Activated CD4-positive, alpha-beta T cell treated with anti-CD3 and anti-CD28 coated beads, Interleukin-2, amount 50 U/mL, for 24 hours (primary cell): ENCODE measurements at regions not wholly inside any gene's neighbourhood (a gene's known extent, or its start where the extent isn't known, plus 50 kb on each side); places are given as distances from the start of the nearest gene placed in this dataset.

ENCODE experiments used
- DNase-seq, 2 donors: peaks; one replicate each; pipeline ENCODE4 v3.0.0-alpha.2; 2020; ENCODE audit warnings: low read depth in 1 of 2, low spot score in 1 of 2

GRCh38 chr16:51629576-51629975 lies 478.5 kb upstream of the SALL1 start:
- no peak for DNase-seq

- DNase-seq, result no peak
Measured at GRCh38 chr16:51624080-51624775, 473.2 kb upstream of the SALL1 start.

DNA sequence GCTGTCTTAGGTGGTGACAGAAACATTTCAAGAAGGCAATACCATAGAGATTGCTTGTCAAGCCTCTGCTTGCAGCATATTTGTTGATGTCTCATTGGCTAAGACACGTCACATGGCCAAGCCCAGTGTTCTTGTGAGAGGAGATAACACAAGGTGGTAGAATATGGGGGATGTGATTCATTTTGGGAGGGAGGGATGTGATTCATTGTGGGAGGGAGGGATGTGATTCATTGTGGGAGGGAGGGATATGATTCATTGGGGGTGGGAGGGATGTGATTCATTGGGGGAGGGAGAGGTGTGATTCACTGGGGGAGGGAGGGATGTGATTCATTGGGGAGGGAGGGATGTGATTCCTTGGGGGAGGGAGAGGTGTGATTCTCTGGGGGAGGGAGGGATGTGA lies 470.5 kb upstream of the SALL1 start:
- DNase-seq, result no peak

GRCh38 chr16:51615141-51615540 lies 464.1 kb upstream of the SALL1 start:
- DNase-seq, result no peak

GRCh38 chr16:51607201-51607651 lies 456.2 kb upstream of the SALL1 start:
- no peak for DNase-seq

DNA sequence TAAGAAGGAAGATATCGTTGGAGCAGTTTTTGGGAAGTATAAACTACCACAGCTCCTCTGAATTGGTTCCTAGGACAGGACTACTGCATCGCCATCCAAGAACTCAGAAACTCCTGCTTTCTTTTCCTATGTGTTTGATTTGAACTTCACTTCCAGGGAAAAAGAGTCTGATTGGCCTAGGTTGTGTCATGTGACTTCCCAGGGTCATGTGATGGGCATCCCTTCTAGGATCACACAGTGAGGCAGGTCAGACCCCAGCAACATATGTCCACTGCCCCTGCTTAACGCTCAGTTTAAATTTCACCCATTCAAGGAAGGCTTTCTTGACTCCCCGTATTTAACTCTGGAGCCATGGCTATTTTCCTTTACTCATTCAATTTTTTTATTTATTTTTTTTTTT lies 445.2 kb upstream of the SALL1 start:
- DNase-seq, result no peak

- no peak for DNase-seq
Measured at GRCh38 chr16:51592535-51593300, 441.6 kb upstream of the SALL1 start.

DNA sequence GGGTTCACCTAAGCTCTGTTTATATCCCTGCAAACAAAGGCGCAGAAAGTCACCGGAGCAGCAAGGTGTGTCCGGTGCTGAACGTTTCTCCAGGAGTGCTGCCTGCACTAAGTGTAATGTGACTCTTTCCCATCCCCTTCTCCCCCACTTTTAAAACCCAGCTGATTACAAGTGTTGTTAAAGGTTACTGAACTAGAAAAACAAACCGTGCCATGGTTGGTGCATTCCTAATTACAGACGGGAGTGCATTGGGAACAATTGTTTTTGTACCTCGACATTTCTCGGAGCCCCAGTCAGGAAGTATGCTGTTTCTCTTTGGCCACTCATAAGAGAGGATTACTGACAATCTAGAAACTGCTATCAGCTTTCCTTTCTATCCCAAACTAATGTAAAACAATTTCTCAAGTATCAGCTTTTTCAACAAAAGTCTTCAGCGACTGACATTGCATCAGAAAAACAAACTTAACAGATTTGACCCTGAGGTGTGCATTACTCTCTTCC lies 441.0 kb upstream of the SALL1 start:
- DNase-seq, result no peak

- DNase-seq, result no peak
Measured at GRCh38 chr16:51591480-51591879, 440.4 kb upstream of the SALL1 start.

- DNase-seq, result no peak
Measured at GRCh38 chr16:51579652-51580360, 428.7 kb upstream of the SALL1 start.

DNA sequence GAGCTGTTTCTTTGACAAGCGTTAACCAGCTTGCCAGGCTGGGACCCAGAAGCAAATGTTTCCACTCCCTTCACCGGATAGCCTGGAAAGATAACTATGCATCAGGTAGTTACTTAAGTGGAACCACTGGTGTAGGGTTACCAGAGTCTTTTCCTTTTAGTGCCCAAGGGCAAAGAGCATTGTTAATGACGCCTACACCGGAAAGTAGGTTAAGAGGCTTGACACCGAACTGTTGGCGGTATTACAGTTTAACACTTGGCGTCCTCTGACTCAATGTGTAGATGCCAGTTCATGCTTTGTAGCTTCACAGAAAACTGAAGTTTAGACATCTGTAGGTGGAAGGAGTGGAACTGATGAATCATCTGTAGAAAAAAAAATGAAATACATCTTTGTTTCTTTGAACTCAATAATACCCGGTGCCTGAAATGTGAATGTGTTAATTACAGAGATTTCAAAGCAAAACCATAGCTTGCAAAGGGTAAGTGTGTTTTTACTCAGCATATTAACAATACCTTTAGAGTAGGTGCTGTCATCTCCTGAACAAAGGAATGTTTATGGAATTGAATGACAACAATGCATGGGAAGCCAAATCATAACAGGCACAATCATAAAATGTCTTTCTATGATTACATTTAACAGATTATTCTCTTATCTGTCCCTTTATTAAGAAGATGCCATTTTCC lies 426.7 kb upstream of the SALL1 start:
- no peak for DNase-seq

DNA sequence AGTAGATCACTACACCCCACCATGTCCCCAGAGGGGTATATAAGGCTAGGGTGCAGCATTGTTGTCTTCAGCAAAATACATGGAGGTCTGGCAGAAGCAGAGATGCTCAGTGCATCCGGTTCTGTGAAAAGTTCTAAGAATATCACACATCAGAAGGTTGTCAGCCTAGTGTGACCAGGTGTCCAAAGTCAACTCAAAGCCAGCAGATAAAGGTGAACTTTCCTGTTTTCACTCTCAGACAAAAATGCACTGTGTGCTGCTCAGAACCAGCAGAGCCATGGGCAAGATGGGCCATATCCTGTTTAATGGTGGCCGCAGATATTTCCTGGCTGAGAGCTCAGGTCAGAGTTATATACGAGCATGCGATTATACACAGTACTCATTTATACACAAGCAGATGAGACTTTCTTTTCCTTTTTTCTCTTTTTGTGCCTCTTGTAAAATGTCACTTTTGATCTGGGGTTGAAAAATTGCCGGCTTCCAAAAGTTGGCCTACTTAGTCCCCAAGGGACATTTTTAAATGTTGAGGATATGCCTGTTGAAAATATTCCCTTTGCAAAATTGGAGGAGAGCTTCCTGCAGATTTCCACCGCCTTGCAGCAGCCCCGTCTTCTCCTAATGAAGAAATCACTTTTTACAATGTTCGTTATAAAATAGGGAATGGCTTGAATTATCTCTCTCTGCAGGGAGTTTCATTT lies 425.6 kb upstream of the SALL1 start:
- no peak for DNase-seq

GRCh38 chr16:51573191-51573590 lies 422.1 kb upstream of the SALL1 start:
- DNase-seq, result no peak

- DNase-seq, result no peak
Measured at GRCh38 chr16:51569203-51569931, 418.3 kb upstream of the SALL1 start.

DNA sequence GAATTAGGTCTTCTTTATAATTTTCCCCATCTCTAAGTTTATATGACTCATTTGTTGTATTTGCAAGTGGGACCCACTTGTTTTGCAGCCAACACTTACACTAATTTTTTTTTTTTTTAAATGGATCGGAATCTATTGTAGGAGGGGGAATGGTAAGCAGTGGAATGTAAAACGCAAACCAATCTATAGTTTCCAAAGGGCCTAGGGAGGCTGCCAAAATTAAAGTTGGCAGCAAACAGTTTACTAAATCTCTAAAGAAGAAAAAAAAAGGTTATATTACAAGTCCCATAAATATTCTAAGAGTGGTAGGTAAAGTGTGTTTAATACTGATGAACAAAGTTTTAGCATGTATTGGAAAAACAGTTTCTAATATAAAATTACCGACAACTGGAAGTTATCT lies 416.8 kb upstream of the SALL1 start:
- DNase-seq, result no peak

GRCh38 chr16:51565184-51565583 lies 414.1 kb upstream of the SALL1 start:
- DNase-seq, result no peak

DNA sequence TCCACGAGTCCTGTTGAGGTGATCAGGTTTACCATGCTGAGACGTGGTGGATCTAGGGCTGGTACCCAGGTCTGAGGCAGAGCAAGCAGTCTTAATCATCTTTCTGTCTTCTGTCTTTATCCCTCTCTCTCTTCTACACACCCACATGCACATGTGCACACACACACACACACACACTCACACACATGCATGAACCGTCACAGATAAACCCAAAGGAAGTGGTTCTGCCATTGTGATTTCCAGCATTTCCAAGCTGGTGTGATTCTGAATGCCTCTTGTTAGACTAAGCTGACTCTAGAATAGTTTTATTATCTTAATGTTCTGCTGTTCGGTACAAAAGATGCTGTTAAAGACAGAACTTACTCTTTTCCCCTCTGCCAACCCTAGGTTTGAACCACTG lies 411.8 kb upstream of the SALL1 start:
- no peak for DNase-seq

DNA sequence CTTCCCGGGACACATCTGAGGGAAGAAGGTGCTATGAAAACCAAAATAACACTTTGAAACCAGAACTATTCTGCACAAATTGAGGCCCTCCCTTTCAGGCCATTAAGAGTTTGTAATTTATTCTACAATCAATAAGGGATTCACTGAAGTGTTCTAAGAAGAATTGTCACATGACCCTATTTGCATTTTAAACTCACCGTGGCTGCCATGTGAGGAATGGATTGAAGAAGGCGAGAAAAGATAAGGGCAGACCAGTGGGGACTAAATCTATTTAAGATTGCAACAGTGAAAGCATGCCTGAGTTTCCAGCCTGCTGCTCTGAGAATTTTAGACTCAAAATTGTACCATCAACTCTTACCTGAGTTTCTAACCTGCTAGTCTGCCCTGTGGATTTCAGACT lies 408.8 kb upstream of the SALL1 start:
- no peak for DNase-seq

- no peak for DNase-seq
Measured at GRCh38 chr16:51557670-51558069, 406.6 kb upstream of the SALL1 start.

- DNase-seq, result no peak
Measured at GRCh38 chr16:51556694-51557340, 405.7 kb upstream of the SALL1 start.
